GM23338 (cell line): ENCODE measurements at regions not wholly inside any gene's neighbourhood (a gene's known extent, or its start where the extent isn't known, plus 50 kb on each side); places are given as distances from the start of the nearest gene placed in this dataset.

ENCODE experiments used
- ATAC-seq: fragments of 200-7000 bp; cut with Tn5 transposase; 3 replicates; pipeline ENCODE4 v1.9.1; 2020
- DNase-seq: peaks from one replicate; pipeline ENCODE4 v3.0.0-alpha.2; 2015; ENCODE audit warnings: low spot score
- H2AFZ ChIP-seq: fragments of 200-600 bp; sonication (generic); 2 replicates; pipeline ENCODE4 v1.8.0; 2016; ENCODE audit warnings: antibody characterized with exemption, mild to moderate bottlenecking, moderate library complexity
- H3F3A ChIP-seq: fragments of 200-600 bp; sonication (generic); replicated peaks from 2 replicates; pipeline ENCODE4 v1.8.0; 2017; ENCODE audit warnings: antibody characterized with exemption, mixed run types, low read depth
- H3K27ac ChIP-seq: fragments of 200-600 bp; sonication (generic); 2 replicates; pipeline ENCODE4 v1.6.1; 2016; ENCODE audit warnings: low read depth
- H3K27me3 ChIP-seq: fragments of 200-600 bp; sonication (generic); 2 replicates; pipeline ENCODE4 v1.8.0; 2016; ENCODE audit warnings: mild to moderate bottlenecking, mixed run types, moderate library complexity; ENCODE audit not compliant: insufficient read depth
- H3K36me3 ChIP-seq: fragments of 200-600 bp; sonication (generic); 2 replicates; pipeline ENCODE4 v1.8.0; 2016; ENCODE audit warnings: mild to moderate bottlenecking; ENCODE audit not compliant: insufficient read depth
- H3K4me1 ChIP-seq: fragments of 200-600 bp; sonication (generic); 2 replicates; pipeline ENCODE4 v1.8.0; 2016; ENCODE audit warnings: mild to moderate bottlenecking, moderate library complexity; ENCODE audit not compliant: insufficient read depth
- H3K4me2 ChIP-seq: fragments of 200-600 bp; sonication (generic); 2 replicates; pipeline ENCODE4 v1.7.1; 2017; ENCODE audit warnings: mixed run types
- H3K4me3 ChIP-seq: fragments of 200-600 bp; sonication (generic); 2 replicates; pipeline ENCODE4 v1.6.1; 2016; ENCODE audit warnings: mixed run types
- H3K79me2 ChIP-seq: fragments of 200-600 bp; sonication (generic); replicated peaks from 2 replicates; pipeline ENCODE4 v1.8.0; 2017; ENCODE audit warnings: mild to moderate bottlenecking; ENCODE audit not compliant: insufficient read depth
- H3K9me2 ChIP-seq: fragments of 200-600 bp; sonication (generic); 2 replicates; pipeline ENCODE4 v1.8.0; 2017; ENCODE audit not compliant: insufficient read depth
- H4K20me1 ChIP-seq: fragments of 200-600 bp; sonication (generic); replicated peaks from 2 replicates; pipeline ENCODE4 v1.8.0; 2017; ENCODE audit warnings: mild to moderate bottlenecking; ENCODE audit not compliant: insufficient read depth
- H3K27ac Mint-ChIP-seq: 2 replicates; pipeline ENCODE4 v1.8.0; 2020; ENCODE audit warnings: inconsistent platforms, mild to moderate bottlenecking, moderate library complexity, mixed read lengths
- H3K27me3 Mint-ChIP-seq: 3 replicates; pipeline ENCODE4 v1.8.0; 2022; ENCODE audit warnings: low read depth, mild to moderate bottlenecking, moderate library complexity, mixed read lengths, inconsistent platforms; ENCODE audit not compliant: insufficient read depth, poor library complexity
- H3K36me3 Mint-ChIP-seq: 3 replicates; pipeline ENCODE4 v1.8.0; 2021; ENCODE audit warnings: low read depth, mild to moderate bottlenecking, inconsistent platforms, moderate library complexity, mixed read lengths
- H3K4me1 Mint-ChIP-seq: 3 replicates; pipeline ENCODE4 v1.8.0; 2020; ENCODE audit warnings: mild to moderate bottlenecking, inconsistent platforms, mixed read lengths
- H3K4me3 Mint-ChIP-seq: 3 replicates; pipeline ENCODE4 v1.8.0; 2021; ENCODE audit warnings: moderate library complexity, mild to moderate bottlenecking, inconsistent platforms, mixed read lengths
- H3K9me3 Mint-ChIP-seq: 3 replicates; pipeline ENCODE4 v1.8.0; 2020; ENCODE audit warnings: moderate library complexity, mild to moderate bottlenecking, inconsistent platforms, mixed read lengths
- EZH2 ChIP-seq: fragments of 200-600 bp; sonication (generic); IDR thresholded peaks from one replicate; pipeline ENCODE4 v1.8.0; 2017; ENCODE audit warnings: antibody characterized with exemption, mild to moderate bottlenecking, low read depth; ENCODE audit not compliant: unreplicated experiment
- EZH2phosphoT487 ChIP-seq: fragments of 200-600 bp; sonication (generic); IDR thresholded peaks from one replicate; pipeline ENCODE4 v1.8.1; 2018; ENCODE audit warnings: antibody characterized with exemption; ENCODE audit not compliant: unreplicated experiment
- JUNB ChIP-seq: IDR thresholded peaks from one replicate; pipeline ENCODE4 v1.6.1; 2016; ENCODE audit warnings: antibody characterized with exemption; ENCODE audit not compliant: unreplicated experiment
- NANOG ChIP-seq: IDR thresholded peaks from 2 replicates; pipeline ENCODE4 v1.6.1; 2016; ENCODE audit warnings: antibody characterized with exemption, borderline replicate concordance
- POLR2AphosphoS5 ChIP-seq: IDR thresholded peaks from 2 replicates; pipeline ENCODE4 v1.6.1; 2016; ENCODE audit warnings: antibody characterized with exemption, low read depth
- REST ChIP-seq: IDR thresholded peaks from one replicate; pipeline ENCODE4 v1.6.1; 2018; ENCODE audit warnings: antibody characterized with exemption; ENCODE audit not compliant: unreplicated experiment
- STAT1 ChIP-seq: IDR thresholded peaks from one replicate; pipeline ENCODE4 v1.6.1; 2016; ENCODE audit warnings: antibody characterized with exemption; ENCODE audit not compliant: unreplicated experiment
- ZNF114 ChIP-seq: fragments of 250-450 bp; sonication (Bioruptor Pico); IDR thresholded peaks from 2 replicates; pipeline ENCODE4 v1.5.0; 2020; ENCODE audit warnings: mild to moderate bottlenecking, moderate library complexity
- ZNF331 ChIP-seq: fragments of 250-450 bp; sonication (Bioruptor Pico); IDR thresholded peaks from 2 replicates; pipeline ENCODE4 v1.5.0; 2020; ENCODE audit warnings: low read depth, mild to moderate bottlenecking, moderate library complexity
- ZNF462 ChIP-seq: fragments of 250-450 bp; sonication (Bioruptor Pico); IDR thresholded peaks from 2 replicates; pipeline ENCODE4 v1.5.0; 2020; ENCODE audit warnings: mild to moderate bottlenecking, moderate library complexity
- TF ChIP-seq, protein P1 (sequence below), 2 experiments: fragments of 200-600 bp in 1 of 2; sonication (generic) in 1 of 2; conservative IDR thresholded peaks; 2 replicates each; pipeline versions ENCODE4 v1.5.1 to v1.6.1; 2016 to 2017; ENCODE audit warnings: antibody characterized with exemption in 2 of 2, low read depth in 2 of 2, mild to moderate bottlenecking in 2 of 2, moderate library complexity in 1 of 2

DNA sequence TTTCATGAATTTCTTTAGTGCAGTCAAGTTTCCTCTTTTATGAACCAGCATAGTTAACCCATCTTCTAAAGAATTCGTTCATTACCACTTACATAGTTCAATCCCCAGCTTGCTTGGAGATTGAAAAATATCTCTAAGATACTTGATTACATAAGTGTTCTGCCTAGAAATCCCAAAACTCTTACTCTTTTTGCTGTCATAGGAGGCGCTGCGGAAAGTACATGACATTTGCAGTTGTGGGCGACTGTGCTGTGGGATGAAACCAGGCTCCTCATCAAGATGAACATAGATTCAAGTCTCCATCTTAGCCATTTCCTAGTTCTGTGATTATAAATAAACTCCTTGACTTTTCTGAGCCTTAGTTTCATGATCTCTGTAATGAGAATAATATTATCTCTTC is 107.1 kb upstream of the SORBS2 start:
- Histone ChIP-seq H3K27ac (no peak overlapping the region), H3K79me2 (no peaks in the 10 kb centered on the region), H3K4me3 (no peak overlapping the region), H3K4me1 (no peaks in the 10 kb centered on the region; the same call in 1 of the 2 replicates), H4K20me1 (no peaks in the 10 kb centered on the region), H3K9me2 (peaks cover 3% of the 10 kb centered on the region; the same call in 1 of the 2 replicates), H3K4me2 (no peak overlapping the region), H3K36me3 (no peaks in the 10 kb centered on the region), H3K27me3 (no peaks in the 10 kb centered on the region), H2AFZ (no peak overlapping the region), H3F3A (no peaks in the 10 kb centered on the region)
- no peak overlapping the region for H3K4me3 Mint-ChIP-seq
- H3K4me1 Mint-ChIP-seq: peaks cover 30% of the 10 kb centered on the region
- ATAC-seq (no peak), DNase-seq (no peak)
- H3K27me3 Mint-ChIP-seq: no peaks in the 10 kb centered on the region
- H3K27ac Mint-ChIP-seq: no peak overlapping the region
- peaks cover 4% of the 10 kb centered on the region; the same call in 1 of the 3 replicates for H3K36me3 Mint-ChIP-seq
- TF ChIP-seq, protein P1, sequence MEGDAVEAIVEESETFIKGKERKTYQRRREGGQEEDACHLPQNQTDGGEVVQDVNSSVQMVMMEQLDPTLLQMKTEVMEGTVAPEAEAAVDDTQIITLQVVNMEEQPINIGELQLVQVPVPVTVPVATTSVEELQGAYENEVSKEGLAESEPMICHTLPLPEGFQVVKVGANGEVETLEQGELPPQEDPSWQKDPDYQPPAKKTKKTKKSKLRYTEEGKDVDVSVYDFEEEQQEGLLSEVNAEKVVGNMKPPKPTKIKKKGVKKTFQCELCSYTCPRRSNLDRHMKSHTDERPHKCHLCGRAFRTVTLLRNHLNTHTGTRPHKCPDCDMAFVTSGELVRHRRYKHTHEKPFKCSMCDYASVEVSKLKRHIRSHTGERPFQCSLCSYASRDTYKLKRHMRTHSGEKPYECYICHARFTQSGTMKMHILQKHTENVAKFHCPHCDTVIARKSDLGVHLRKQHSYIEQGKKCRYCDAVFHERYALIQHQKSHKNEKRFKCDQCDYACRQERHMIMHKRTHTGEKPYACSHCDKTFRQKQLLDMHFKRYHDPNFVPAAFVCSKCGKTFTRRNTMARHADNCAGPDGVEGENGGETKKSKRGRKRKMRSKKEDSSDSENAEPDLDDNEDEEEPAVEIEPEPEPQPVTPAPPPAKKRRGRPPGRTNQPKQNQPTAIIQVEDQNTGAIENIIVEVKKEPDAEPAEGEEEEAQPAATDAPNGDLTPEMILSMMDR (conservative IDR thresholded peaks at IDR 0.05; ENCODE audit: low read depth in 2 of 2): no peak
- TF ChIP-seq ZNF331 (CRISPR knock-in tag) (no peak), NANOG (no peak), JUNB (no peak), EZH2 (no peak), STAT1 (no peak), REST (no peak), ZNF462 (CRISPR knock-in tag) (no peak), EZH2phosphoT487 (no peak), ZNF114 (CRISPR knock-in tag) (no peak), POLR2AphosphoS5 (no peak)
- peaks cover 3% of the 10 kb centered on the region; the same call in 2 of the 3 replicates for H3K9me3 Mint-ChIP-seq
